NCI-H2107 (cell line): ENCODE measurements at regions not wholly inside any gene's neighbourhood (a gene's known extent, or its start where the extent isn't known, plus 50 kb on each side); places are given as distances from the start of the nearest gene placed in this dataset.
"Not testable (repeated sequence)": the region's sequence is repeated elsewhere in the genome, so short reads cannot be mapped to it uniquely, and the experiment has no call there.

Experiments
- DNase-seq: peaks from one replicate; lab custom pipeline; 2025; lab: John Stamatoyannopoulos, UW

- DNase-seq, result no peak
Observed at GRCh38 chr1:212155219-212155618, 119.7 kb downstream of the DTL start.

GRCh38 chr1:212157252-212157651, 121.7 kb downstream of the DTL start:
- DNase-seq, result no peak

- DNase-seq, result no peak
Observed at GRCh38 chr1:212158912-212159796, 123.6 kb downstream of the DTL start.

GRCh38 chr1:212161231-212161781, 123.9 kb upstream of the PPP2R5A start:
- DNase-seq, result no peak

- DNase-seq, result peak; percentile 49
Observed at GRCh38 chr1:212162635-212163034, 122.6 kb upstream of the PPP2R5A start.

GRCh38 chr1:212164095-212164872, 120.9 kb upstream of the PPP2R5A start:
- DNase-seq, result no peak

GRCh38 chr1:212166244-212166643, 119.0 kb upstream of the PPP2R5A start:
- no peak for DNase-seq

GRCh38 chr1:212166644-212167043, 118.6 kb upstream of the PPP2R5A start:
- DNase-seq, result no peak

- peak; percentile 35 for DNase-seq
Observed at GRCh38 chr1:212167098-212167497, 118.1 kb upstream of the PPP2R5A start.

- DNase-seq, result no peak
Observed at GRCh38 chr1:212173567-212173966, 111.6 kb upstream of the PPP2R5A start.

GRCh38 chr1:212174295-212174694, 110.9 kb upstream of the PPP2R5A start:
- DNase-seq, result not testable (repeated sequence)

GRCh38 chr1:212177542-212177941, 107.7 kb upstream of the PPP2R5A start:
- no peak for DNase-seq

- DNase-seq, result no peak
Observed at GRCh38 chr1:212178851-212179250, 106.4 kb upstream of the PPP2R5A start.

GRCh38 chr1:212179394-212180076, 105.7 kb upstream of the PPP2R5A start:
- DNase-seq, result no peak

GRCh38 chr1:212181015-212181882, 104.0 kb upstream of the PPP2R5A start:
- DNase-seq, result no peak

- no peak for DNase-seq
Observed at GRCh38 chr1:212182171-212182570, 103.0 kb upstream of the PPP2R5A start.

- DNase-seq, result no peak
Observed at GRCh38 chr1:212182579-212182978, 102.6 kb upstream of the PPP2R5A start.

GRCh38 chr1:212186427-212187207, 98.6 kb upstream of the PPP2R5A start:
- DNase-seq, result peak; percentile 26

- no peak for DNase-seq
Observed at GRCh38 chr1:212188599-212189351, 96.4 kb upstream of the PPP2R5A start.

- DNase-seq, result no peak
Observed at GRCh38 chr1:212189352-212189738, 95.9 kb upstream of the PPP2R5A start.
